ENCODE measurements at regions not wholly inside any gene's neighbourhood (a gene's known extent, or its start where the extent isn't known, plus 50 kb on each side); places are given as distances from the start of the nearest gene placed in this dataset.
A peak's percentile ranks its signal among the peaks of the same experiment; 100 is the strongest.

GRCh38 chr11:33633251-33634003 is 67.2 kb downstream of the C11orf91 start:
- no peak overlapping the region for H3K4me3 ChIP-seq
- no peak for TF ChIP-seq CTCF (IDR thresholded peaks at IDR 0.05)
- DNase-seq = no peak
- H3K9me3 ChIP-seq = no peaks in the 10 kb centered on the region
- intact Hi-C loops (cut with DNase I, micrococcal nuclease) = no loop called here
- H3K36me3 ChIP-seq (ENCODE audit: low read depth) = no peaks in the 10 kb centered on the region
- ATAC-seq = peak; percentile 58
- no peaks in the 10 kb centered on the region for H3K4me1 ChIP-seq (ENCODE audit: low read depth)

- no peaks in the 10 kb centered on the region for H3K36me3 ChIP-seq (ENCODE audit: low read depth)
- ATAC-seq = no peak
- no peak overlapping the region for H3K4me3 ChIP-seq
- H3K9me3 ChIP-seq = no peaks in the 10 kb centered on the region
- H3K4me1 ChIP-seq (ENCODE audit: low read depth) = no peaks in the 10 kb centered on the region
- intact Hi-C loops (cut with DNase I, micrococcal nuclease) = no loop called here
- DNase-seq = no peak
- TF ChIP-seq CTCF (IDR thresholded peaks at IDR 0.05) = no peak
Measured at GRCh38 chr11:33631749-33632091, 68.9 kb downstream of the C11orf91 start.

- no peaks in the 10 kb centered on the region for H3K36me3 ChIP-seq (ENCODE audit: low read depth)
- H3K4me3 ChIP-seq = no peak overlapping the region
- H3K4me1 ChIP-seq (ENCODE audit: low read depth) = no peaks in the 10 kb centered on the region
- ATAC-seq = no peak
- no peak for DNase-seq
- intact Hi-C loops (cut with DNase I, micrococcal nuclease) = no loop called here
- no peak for TF ChIP-seq CTCF (IDR thresholded peaks at IDR 0.05)
- no peaks in the 10 kb centered on the region for H3K9me3 ChIP-seq
Measured at GRCh38 chr11:33630936-33631748, 69.5 kb downstream of the C11orf91 start.

GRCh38 chr11:33624083-33624482 is 76.5 kb downstream of the C11orf91 start:
- H3K9me3 ChIP-seq = no peaks in the 10 kb centered on the region
- no peak overlapping the region for H3K4me3 ChIP-seq
- intact Hi-C loops (cut with DNase I, micrococcal nuclease) = no loop called here
- ATAC-seq = no peak
- H3K4me1 ChIP-seq (ENCODE audit: low read depth) = no peaks in the 10 kb centered on the region
- no peak for TF ChIP-seq CTCF (IDR thresholded peaks at IDR 0.05)
- DNase-seq = no peak
- H3K36me3 ChIP-seq (ENCODE audit: low read depth) = no peaks in the 10 kb centered on the region

GRCh38 chr11:33622806-33623205 is 77.8 kb downstream of the C11orf91 start:
- no peak for ATAC-seq

More at GRCh38 chr11:33622806-33623205, 77.8 kb downstream of the C11orf91 start:
- DNase-seq = no peak
- Histone ChIP-seq H3K9me3 (no peaks in the 10 kb centered on the region), H3K36me3 (ENCODE audit: low read depth) (no peaks in the 10 kb centered on the region), H3K4me1 (ENCODE audit: low read depth) (no peaks in the 10 kb centered on the region), H3K4me3 (no peak overlapping the region)
- intact Hi-C loops (cut with DNase I, micrococcal nuclease) = no loop called here
- TF ChIP-seq CTCF (IDR thresholded peaks at IDR 0.05) = no peak

Measured in mucosa of descending colon (tissue), 3 donors.